ENCODE measurements at regions not wholly inside any gene's neighbourhood (a gene's known extent, or its start where the extent isn't known, plus 50 kb on each side); places are given as distances from the start of the nearest gene placed in this dataset.

DNA sequence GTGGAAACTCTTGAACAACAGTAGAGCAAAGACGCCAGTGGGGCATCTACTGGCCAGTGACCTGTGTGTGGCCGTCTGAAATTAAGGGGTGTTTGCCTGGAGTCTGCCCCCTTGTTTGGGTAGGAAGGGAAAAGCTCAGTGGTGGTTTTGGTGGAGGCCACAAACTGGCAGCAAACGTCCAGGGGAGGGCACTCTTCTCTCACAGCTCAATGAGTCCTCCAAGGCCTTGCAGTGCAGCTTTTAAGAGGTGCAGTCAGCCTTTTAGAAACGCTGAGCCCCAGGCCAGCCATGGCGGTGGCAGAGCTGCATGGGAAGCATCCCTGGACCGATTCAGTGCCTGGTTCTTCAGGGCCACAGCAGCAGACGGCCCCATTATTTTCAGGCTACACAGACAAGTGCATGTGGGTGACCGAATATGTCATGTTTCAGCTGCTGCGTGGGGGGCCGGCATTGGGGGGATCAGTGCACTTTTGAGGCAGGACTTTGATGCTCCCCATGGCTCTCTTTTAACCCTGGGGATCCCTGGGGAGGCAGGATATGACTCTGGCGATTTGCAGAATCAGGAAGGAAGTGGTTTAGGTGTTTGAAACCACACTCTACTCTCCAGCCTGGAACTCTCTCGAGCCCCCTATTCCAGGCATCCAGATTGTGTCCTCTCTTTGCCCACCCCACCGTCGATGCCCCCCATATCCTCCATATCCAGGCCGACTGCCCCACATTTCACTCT, 414.0 kb downstream of the PRDM2 start:
- TF ChIP-seq RAD21 (IDR thresholded peaks at IDR 0.05; ENCODE audit: low read depth): peak; percentile 32; the same call in 1 of the 2 replicates
- TF ChIP-seq, protein P1, sequence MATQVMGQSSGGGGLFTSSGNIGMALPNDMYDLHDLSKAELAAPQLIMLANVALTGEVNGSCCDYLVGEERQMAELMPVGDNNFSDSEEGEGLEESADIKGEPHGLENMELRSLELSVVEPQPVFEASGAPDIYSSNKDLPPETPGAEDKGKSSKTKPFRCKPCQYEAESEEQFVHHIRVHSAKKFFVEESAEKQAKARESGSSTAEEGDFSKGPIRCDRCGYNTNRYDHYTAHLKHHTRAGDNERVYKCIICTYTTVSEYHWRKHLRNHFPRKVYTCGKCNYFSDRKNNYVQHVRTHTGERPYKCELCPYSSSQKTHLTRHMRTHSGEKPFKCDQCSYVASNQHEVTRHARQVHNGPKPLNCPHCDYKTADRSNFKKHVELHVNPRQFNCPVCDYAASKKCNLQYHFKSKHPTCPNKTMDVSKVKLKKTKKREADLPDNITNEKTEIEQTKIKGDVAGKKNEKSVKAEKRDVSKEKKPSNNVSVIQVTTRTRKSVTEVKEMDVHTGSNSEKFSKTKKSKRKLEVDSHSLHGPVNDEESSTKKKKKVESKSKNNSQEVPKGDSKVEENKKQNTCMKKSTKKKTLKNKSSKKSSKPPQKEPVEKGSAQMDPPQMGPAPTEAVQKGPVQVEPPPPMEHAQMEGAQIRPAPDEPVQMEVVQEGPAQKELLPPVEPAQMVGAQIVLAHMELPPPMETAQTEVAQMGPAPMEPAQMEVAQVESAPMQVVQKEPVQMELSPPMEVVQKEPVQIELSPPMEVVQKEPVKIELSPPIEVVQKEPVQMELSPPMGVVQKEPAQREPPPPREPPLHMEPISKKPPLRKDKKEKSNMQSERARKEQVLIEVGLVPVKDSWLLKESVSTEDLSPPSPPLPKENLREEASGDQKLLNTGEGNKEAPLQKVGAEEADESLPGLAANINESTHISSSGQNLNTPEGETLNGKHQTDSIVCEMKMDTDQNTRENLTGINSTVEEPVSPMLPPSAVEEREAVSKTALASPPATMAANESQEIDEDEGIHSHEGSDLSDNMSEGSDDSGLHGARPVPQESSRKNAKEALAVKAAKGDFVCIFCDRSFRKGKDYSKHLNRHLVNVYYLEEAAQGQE (IDR thresholded peaks at IDR 0.05; ENCODE audit: low read depth): no peak

DNA sequence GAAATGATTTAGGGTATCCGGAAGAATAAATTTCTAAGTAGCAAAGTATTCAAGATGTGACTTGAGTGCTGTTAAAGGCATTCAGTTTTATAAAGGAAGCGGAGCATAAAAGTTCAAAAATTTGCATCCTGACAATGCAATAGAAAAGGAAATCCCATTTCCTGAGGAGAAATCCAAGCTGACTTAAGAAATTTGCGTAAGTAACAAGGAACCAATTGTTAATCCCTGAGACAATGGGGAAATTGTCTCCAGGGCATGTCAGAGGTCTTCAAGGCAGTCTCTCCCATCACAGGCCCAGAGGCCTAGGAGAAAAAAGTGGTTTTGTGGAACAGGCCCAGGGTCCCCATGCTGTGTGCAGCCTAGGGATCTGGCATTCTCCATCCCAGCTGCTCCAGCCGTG, 416.0 kb downstream of the PRDM2 start:
- TF ChIP-seq TEAD4 (IDR thresholded peaks at IDR 0.05) (no peak), TCF12 (IDR thresholded peaks at IDR 0.05; ENCODE audit: low read depth) (no peak), EP300 (IDR thresholded peaks at IDR 0.05; ENCODE audit: borderline replicate concordance) (no peak), ZBTB7A (IDR thresholded peaks at IDR 0.05; ENCODE audit: low read depth) (no peak), CREB1 (IDR thresholded peaks at IDR 0.05; ENCODE audit: low read depth) (no peak), YY1 (IDR thresholded peaks at IDR 0.05; ENCODE audit: low read depth) (no peak), TAF1 (IDR thresholded peaks at IDR 0.05; ENCODE audit: low read depth) (no peak), RAD21 (IDR thresholded peaks at IDR 0.05; ENCODE audit: low read depth) (no peak), EGR1 (IDR thresholded peaks at IDR 0.05) (no peak), CEBPB (IDR thresholded peaks at IDR 0.05) (no peak), NFIC (IDR thresholded peaks at IDR 0.05) (no peak), FOXM1 (IDR thresholded peaks at IDR 0.05; ENCODE audit: borderline replicate concordance, low read depth) (no peak)
- TF ChIP-seq, protein P1 (IDR thresholded peaks at IDR 0.05; ENCODE audit: low read depth): no peak
- TF ChIP-seq, protein P2, sequence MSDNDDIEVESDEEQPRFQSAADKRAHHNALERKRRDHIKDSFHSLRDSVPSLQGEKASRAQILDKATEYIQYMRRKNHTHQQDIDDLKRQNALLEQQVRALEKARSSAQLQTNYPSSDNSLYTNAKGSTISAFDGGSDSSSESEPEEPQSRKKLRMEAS (IDR thresholded peaks at IDR 0.05): no peak
- TF ChIP-seq, protein P3, sequence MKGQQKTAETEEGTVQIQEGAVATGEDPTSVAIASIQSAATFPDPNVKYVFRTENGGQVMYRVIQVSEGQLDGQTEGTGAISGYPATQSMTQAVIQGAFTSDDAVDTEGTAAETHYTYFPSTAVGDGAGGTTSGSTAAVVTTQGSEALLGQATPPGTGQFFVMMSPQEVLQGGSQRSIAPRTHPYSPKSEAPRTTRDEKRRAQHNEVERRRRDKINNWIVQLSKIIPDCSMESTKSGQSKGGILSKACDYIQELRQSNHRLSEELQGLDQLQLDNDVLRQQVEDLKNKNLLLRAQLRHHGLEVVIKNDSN (IDR thresholded peaks at IDR 0.05): no peak

DNA sequence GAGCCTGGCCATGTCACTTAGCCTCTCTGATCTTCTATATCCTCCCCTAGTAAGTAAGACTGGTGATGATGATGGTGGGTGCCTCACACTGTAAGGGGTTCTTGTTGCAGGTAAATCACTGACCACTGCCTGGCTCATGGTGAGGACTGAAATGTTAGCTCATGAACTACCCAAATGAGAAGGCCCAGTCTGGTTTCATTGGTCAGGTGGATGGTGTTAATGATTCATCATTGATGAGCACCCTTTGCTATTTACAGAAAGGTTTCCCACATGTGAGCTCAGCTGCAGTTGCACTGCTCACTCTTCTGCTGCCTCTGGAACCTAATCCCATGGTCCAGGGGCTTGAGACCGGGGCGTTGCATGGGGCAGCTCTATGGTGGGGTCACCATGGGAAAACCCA, 417.7 kb downstream of the PRDM2 start:
- TF ChIP-seq TCF12 (IDR thresholded peaks at IDR 0.05; ENCODE audit: low read depth) (no peak), ZBTB7A (IDR thresholded peaks at IDR 0.05; ENCODE audit: low read depth) (no peak), FOXM1 (IDR thresholded peaks at IDR 0.05; ENCODE audit: borderline replicate concordance, low read depth) (no peak), RAD21 (IDR thresholded peaks at IDR 0.05; ENCODE audit: low read depth) (no peak), EP300 (IDR thresholded peaks at IDR 0.05; ENCODE audit: borderline replicate concordance) (no peak), NFIC (IDR thresholded peaks at IDR 0.05) (no peak), YY1 (IDR thresholded peaks at IDR 0.05; ENCODE audit: low read depth) (no peak), TEAD4 (IDR thresholded peaks at IDR 0.05) (no peak), CEBPB (IDR thresholded peaks at IDR 0.05) (no peak), TAF1 (IDR thresholded peaks at IDR 0.05; ENCODE audit: low read depth) (no peak)
- TF ChIP-seq, protein P2 (IDR thresholded peaks at IDR 0.05): no peak

DNA sequence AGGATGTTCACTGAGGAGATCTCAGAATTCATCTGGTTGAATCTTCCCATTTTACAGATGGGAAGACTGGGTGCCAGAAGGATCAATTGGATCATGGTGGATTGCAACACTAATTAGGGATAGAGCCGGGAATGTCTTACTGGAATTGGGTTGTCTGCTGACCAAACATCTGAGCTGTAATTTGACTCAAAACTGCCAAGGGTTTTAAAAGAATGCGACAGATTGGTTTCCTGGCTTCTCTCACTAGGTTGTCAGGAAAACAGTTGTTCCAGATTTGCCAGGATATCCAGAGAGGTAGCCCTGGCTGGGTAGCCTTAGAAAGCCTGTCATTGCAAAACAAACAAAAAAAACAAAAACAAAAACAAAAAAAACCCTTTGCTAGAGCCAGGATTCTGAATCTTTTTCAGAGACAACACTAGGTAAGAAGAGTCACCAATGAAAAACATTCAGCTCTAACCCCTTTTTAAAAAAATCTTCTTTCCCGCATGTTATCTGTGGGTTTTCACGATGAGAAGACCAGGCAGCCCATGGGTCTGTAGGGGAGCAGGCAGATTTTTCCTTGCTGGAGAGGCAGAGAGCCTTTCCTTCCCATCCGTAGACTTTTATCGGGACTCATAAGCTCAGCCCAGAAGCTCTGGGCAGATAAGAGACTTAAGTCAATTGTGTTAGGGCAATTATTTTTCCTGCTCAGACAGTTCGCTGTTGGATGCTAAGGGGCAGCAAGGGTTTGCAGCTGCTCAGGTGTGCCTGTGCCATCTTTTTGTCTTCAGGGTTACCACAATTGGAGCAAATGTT, 418.9 kb downstream of the PRDM2 start:
- TF ChIP-seq NFIC (IDR thresholded peaks at IDR 0.05): no peak
- no peak for TF ChIP-seq YY1 (IDR thresholded peaks at IDR 0.05; ENCODE audit: low read depth)
- TF ChIP-seq TCF12 (IDR thresholded peaks at IDR 0.05; ENCODE audit: low read depth): no peak
- no peak for TF ChIP-seq CEBPB (IDR thresholded peaks at IDR 0.05)
- TF ChIP-seq ZBTB7A (IDR thresholded peaks at IDR 0.05; ENCODE audit: low read depth): no peak
- TF ChIP-seq CREB1 (IDR thresholded peaks at IDR 0.05; ENCODE audit: low read depth): no peak
- TF ChIP-seq, protein P3 (IDR thresholded peaks at IDR 0.05): no peak
- no peak for TF ChIP-seq TEAD4 (IDR thresholded peaks at IDR 0.05)
- no peak for TF ChIP-seq EP300 (IDR thresholded peaks at IDR 0.05; ENCODE audit: borderline replicate concordance)
- TF ChIP-seq RAD21 (IDR thresholded peaks at IDR 0.05; ENCODE audit: low read depth): no peak
- TF ChIP-seq, protein P2 (IDR thresholded peaks at IDR 0.05): no peak
- TF ChIP-seq EGR1 (IDR thresholded peaks at IDR 0.05): no peak
- TF ChIP-seq, protein P1 (IDR thresholded peaks at IDR 0.05; ENCODE audit: low read depth): no peak
- TF ChIP-seq FOXM1 (IDR thresholded peaks at IDR 0.05; ENCODE audit: borderline replicate concordance, low read depth): no peak
- no peak for TF ChIP-seq TAF1 (IDR thresholded peaks at IDR 0.05; ENCODE audit: low read depth)
